Activated naive CD4-positive, alpha-beta T cell (primary cell): ENCODE measurements at regions not wholly inside any gene's neighbourhood (a gene's known extent, or its start where the extent isn't known, plus 50 kb on each side); places are given as distances from the start of the nearest gene placed in this dataset.
"Not testable (repeated sequence)": the region's sequence is repeated elsewhere in the genome, so short reads cannot be mapped to it uniquely, and the experiment has no call there.

Source experiments
- DNase-seq, 4 experiments: peaks; one replicate each; lab custom pipeline; 2025; lab: John Stamatoyannopoulos, UW

GRCh38 chr5:56763711-56764466, 51.5 kb upstream of the MAP3K1 start:
- no peak for DNase-seq

- no peak for DNase-seq
Measured at GRCh38 chr5:56763182-56763581, 52.2 kb upstream of the MAP3K1 start.

DNA sequence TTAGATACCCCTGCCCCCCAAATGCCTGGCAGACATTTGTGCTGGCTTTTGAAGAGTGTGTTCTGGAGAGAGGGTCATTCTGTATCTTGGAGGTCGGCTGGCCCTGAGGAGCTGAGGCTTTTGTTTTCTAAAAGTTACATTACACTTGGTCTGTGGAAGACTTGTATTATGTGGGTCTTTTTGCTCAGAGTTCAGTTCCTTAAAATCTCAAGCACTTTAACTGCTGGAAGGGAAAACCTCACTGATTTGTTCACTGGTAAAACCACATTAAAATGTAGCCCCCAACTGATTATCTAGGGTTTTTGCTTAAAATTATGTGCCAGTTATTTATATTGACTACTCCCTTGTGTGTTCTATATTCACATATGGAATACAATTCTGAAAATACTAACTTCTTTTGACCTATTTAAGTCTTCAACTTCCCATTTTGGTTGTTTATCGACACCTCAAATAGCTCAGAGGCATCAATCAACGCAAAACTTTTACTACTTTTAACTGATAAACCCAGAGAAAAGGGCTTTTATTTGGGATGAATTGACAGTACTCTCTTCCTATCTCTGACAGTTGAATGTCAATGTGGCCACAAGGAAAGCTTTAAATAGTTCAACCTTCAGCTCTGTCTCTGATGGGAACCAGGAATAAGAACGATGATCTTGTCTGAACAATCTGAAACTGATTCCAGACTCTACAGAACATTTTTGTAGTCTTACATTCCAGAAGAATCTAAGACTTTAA, 54.0 kb upstream of the MAP3K1 start:
- no peak for DNase-seq

DNA sequence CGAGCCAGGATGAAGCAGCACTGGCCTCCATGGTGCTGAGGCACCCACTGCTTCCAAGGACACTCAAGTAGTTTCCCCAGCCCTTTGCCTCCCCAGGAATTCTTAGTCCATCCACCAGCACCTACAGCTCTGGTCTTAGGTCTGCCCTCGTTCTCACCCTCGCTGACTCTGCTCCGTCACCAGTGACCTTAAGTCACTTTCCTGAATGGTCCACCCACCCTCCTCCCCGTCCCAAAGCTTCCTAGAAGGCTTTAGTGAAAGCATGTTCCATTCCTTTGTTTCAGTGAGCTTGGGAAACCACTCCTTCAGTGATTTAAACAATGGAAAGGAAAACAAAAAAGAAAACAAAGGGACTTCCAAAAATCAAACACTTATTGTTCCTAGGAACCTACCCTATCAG, 54.6 kb upstream of the MAP3K1 start:
- no peak for DNase-seq

- no peak for DNase-seq
Measured at GRCh38 chr5:56759521-56760216, 55.7 kb upstream of the MAP3K1 start.

- no peak for DNase-seq
Measured at GRCh38 chr5:56757077-56757476, 58.3 kb upstream of the MAP3K1 start.

- DNase-seq: no peak
Measured at GRCh38 chr5:56755036-56755555, 60.3 kb upstream of the MAP3K1 start.

DNA sequence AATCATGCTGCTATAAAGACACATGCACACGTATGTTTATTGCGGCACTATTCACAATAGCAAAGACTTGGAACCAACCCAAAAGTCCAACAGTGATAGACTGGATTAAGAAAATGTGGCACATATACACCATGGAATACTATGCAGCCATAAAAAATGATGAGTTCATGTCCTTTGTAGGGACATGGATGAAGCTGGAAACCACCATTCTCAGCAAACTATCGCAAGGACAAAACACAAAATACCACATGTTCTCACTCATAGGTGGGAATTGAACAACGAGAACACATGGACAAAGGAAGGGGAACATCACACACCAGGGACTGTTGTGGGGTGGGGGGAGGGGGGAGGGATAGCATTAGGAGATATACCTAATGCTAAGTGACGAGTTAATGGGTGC, 61.8 kb upstream of the MAP3K1 start:
- not testable (repeated sequence) for DNase-seq

- no peak for DNase-seq
Measured at GRCh38 chr5:56751572-56752313, 63.6 kb upstream of the MAP3K1 start.

- DNase-seq: no peak
Measured at GRCh38 chr5:56749842-56750241, 65.5 kb upstream of the MAP3K1 start.

DNA sequence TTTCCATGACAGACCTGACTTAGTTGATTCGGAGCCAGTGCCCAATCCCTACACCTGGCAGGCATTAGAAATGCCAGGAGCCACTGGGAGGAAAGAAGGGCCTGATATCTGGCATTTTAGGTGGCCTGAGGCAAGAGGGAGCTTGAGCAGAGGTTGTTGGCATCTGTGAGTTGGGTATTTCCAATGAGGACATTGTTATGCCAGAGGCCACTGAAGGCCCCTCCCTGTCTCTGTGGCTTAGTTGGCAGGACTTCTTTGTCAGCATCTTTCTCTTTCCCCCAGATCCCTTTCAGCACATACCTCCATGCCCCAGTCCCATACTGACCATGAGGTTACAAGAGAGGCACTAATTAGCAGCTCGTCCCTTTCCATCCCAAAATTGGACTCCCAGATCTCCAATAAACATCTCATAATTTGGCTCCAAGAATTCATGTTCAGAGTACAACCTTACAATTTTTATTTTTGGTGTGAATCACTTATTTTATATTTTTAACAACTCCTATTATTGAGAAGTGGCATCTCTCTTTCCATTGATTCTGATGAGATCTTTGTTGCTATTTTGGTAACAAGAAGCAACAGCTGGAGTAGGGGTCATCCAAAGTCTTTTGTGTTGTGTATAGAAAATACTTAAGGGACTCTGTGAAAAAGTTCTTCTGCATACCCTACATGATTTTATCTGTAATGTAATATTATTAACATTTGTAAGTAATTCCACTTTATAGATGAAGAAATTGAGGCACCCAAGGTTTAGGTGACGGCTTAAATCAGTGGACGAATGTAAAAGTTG, 68.6 kb upstream of the MAP3K1 start:
- DNase-seq: no peak

GRCh38 chr5:56745864-56746263, 69.5 kb upstream of the MAP3K1 start:
- no peak for DNase-seq

DNA sequence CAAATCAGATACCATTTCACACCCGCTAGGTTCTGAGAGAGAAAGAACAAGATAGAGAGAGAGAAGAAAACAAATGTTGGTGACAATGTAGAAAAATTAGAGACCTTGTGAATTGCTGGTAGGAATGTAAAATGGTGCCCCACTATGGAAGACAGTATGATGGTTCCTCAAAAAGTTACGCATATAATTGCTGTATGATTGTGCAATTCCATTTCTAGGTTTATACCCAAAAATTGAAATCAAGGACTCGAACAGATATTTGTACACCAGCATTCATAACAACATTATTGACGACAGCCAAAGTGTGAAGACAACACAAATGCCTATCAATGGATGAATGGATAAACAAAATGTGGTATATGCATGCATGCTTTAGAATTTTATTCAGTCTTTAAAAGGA, 74.5 kb upstream of the MAP3K1 start:
- DNase-seq: no peak

GRCh38 chr5:56739990-56740389, 75.4 kb upstream of the MAP3K1 start:
- no peak for DNase-seq

DNA sequence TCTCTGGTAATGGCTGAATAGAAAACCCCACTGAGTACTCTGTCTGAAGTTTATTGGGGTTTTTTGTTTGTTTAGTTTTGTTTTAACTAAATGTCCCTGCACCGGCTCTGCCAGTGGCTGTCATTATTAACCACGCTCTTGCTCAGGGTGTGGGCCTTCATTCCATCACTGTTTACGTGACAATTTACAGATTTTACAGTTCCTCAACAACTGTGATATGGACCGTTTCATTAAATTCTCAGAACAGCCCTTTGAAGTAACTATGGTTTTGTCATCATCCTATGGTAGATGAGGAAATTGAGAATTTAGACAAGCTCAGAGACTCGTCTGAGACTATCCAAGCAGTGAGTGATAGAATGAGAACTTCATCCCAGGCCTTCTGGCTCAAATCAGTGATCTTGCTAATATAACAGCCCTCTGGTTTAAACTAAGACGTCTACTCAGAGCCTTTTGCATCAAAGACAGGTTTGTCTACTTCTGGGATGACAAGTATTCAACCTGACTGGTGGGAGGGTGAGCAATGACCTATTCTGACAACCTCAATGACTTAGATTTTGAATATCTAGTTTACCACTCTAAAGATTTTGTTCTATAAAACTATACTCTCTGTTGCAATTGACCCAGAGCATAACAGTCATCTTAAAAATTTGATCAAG, 77.3 kb upstream of the MAP3K1 start:
- DNase-seq: no peak

DNA sequence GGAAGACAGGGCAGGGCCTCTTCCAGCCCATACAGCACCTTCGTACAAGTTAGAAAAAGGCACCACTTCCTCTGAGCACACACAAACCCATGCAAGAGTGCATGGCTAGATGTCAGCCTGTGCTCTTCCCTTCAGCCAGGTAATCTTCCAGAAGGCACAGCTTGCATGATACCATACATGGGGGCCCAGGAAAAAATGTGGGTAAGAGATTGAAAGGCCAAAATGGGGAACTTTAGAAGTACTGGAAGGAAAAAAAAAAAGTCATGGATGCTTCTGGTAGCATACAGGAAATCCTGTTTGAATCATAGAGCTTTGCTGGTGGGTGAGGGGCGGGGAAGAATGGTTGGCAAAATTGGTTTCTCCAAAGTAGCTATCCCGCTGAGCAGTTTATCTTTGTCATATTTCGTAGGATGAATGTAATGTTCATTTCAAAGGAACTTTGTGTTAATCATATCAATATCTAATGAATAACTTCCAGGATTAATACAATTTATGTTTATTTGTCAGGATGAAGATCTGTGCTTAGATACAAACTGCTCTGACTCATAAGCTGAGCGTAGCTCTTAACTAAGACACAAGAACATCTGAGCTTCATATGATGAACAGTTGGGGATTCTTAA, 78.2 kb upstream of the MAP3K1 start:
- peak in 1 of 4 experiments; percentile 4 for DNase-seq

DNA sequence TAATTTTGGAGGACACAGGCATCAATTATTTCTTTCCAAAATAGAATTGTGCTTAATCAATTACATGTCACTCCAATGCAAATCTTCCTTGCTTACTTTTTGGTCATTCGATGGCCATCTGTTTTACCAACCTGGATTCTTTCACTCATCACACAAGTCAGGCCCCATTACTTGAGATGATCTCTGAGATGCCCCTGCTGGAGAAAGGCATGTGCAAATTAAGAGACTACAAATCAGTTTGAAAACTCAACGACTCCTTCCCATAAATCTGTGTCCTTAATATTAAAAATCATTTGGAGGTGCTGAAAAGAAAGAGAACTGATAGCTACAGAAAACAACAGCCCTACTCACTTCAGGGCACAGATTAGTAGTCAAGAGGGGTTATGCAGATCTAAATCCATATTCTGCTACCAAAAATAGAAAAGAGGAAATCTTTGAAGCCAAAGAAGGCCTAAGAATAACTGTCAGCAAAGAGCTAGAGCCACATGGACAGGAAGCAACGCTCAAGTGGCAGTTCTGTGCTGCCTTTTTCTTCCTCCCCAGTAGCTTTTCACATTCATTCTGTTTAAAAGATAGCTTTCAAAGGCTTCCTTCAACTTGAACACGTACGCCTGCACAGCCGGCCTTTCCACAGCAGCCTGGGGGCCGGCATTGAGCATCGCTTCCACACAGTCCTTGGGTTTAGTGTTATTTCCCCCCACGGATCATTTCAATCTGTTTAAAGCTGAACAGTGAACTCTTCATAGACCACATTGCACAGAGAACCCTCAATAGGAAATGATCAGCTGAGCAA, 79.3 kb upstream of the MAP3K1 start:
- no peak for DNase-seq

DNA sequence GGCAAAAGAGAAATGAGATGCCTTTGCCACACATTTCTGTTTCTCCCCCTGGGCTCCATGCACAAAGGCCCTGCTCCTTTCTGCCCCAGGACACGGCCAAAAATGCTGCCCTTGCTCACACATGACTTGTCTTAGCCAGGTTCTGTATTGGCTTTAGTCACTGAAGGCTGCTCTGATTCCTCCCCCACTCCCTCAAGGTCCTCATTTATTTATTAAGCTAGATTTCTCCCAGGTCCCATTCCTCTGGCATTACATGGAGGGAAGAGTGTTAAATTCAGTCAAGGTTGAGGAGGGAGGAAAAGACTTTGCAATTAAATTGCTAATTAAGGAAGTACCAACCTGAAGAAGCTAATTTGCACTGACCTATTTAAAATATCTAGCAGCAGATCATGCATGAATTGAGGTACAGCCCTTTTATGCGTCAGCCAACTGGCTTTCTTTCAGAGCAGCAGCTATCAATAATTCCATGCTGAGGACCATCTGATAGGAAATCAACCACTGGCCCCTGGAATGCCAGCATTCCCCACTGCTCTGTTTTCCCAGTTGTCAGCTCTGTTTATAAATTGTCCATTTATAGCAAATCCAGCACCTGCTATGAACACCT, 81.2 kb upstream of the MAP3K1 start:
- no peak for DNase-seq

DNA sequence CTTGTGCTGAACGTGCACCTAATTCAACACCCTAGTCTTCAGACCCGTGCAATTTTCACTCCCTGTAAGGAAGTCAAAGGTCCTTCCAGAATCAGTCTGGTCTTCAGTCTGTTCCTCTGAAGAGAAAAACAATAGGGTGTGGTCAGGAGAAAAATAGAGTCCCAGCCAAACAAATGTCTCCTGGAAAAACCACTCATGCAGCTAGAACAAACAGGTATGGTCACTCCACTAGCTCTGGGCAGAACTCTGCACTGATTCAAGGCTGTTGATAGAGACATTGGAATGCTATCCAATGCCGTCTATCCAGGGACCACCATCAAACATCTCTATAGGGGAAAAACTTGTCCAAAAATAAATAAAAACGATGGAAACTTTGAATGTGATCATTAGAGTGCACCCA, 81.8 kb upstream of the MAP3K1 start:
- no peak for DNase-seq
